ENCODE measurements at regions not wholly inside any gene's neighbourhood (a gene's known extent, or its start where the extent isn't known, plus 50 kb on each side); places are given as distances from the start of the nearest gene placed in this dataset.

DNA sequence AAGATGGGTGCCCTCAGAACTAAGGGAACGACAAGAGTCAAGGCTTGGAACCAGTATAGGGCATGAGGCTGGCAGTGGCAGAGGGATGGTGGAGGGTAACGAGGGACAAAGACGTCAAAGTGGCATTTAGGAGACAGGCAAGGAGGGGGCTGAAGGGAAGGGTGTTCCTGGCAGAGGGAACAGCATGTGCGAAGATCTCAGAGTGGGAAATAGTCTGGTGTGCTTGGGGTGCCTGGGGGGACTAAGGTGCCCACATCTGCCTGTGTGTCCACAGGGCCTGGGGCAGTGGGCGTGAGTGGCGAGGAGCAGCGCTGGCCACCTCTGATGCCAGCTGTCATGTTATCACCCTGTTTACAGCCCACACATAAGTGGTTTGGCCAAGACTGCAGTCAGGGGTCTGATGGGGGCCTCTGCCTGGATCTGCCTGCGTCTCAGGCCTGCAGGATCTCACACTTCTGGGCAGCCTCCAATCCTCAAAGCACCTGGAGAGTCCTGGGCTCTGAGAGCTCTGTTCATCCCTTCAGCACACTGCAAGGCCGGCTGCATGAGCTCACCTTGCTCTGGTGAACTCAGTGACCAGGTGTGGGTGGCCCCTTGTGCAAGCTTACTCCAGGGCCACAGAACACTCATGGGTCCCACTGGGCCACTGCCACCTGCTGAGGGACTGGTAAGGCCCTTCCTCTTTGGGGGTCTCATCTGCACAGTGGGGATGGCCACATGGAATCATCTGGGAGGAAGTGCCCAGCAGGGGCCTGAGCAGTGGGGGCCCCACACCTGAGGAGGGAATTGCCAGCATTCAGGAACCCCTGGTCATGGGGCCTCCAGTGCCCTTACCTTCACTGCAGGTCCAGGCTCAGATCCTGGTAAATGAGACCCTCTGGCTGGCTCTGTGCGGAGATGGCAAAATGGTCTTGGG lies 89.7 kb upstream of the SHISAL1 start:
- DNase-seq, result no peak

DNA sequence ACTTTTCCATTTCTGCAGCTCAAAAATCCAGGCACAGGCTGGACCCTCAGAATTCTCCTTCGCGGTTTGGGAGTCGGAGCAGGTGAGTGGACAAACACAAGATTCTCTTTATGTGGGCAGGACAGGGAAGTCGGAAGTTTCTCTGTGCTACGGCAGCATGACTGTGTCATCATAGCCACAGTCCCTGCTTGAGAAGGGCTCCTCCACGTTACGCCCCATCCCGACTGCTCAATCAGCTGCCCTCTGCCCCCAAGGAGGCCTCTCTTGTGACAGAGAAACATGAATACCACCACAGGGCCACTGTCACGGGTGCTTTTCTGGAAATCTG lies 89.0 kb upstream of the SHISAL1 start:
- no peak for DNase-seq

GRCh38 chr22:44400763-44401060 lies 88.0 kb upstream of the SHISAL1 start:
- DNase-seq, result no peak

GRCh38 chr22:44399906-44400762 lies 87.4 kb upstream of the SHISAL1 start:
- DNase-seq, result no peak

DNA sequence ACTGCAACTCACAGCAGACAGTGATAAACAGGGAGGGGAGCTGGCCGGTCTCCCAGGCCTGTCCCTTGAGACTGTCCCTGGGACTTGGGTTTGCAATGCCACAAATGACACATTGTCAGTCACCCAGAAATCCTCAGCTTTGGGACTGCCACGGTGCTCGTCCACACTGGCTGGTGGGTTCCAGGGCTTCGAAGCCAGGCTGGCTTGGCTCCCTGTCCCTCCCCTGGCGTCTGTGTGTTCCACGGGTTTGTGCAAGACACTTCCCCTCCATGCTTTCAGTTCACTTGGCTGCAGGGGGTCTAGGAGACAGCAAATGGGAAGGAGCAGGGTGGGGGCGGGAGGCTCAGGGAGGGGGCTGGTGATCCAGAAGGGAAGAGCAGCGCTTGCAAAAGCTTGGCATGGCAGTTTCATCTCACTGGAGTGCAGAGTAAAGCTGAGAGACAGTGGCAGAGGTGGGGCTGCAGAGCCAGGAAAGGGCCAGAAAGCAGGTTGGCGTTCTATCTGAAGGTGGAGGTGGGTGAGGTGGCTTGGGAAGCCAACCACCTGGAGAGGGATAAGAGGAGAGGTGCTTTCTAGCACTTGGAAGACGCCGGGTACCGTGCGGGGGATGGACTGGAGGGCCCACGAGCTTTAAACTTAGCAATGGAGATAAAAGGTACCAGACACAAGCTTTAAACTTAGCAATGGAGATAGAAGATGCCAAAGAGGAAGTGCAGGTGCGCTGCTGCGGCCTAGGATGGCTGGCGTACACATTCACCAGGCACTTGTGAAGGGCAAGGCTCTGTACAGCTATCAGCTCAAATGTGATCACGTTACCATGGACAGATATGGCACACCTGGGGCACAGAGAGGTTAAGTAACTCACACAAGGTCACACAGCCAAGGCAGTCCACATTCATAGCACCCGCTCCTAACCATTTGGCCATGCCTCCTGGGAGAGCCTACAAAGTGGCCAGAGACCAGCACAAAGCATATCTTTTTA lies 86.4 kb upstream of the SHISAL1 start:
- no peak for DNase-seq

DNA sequence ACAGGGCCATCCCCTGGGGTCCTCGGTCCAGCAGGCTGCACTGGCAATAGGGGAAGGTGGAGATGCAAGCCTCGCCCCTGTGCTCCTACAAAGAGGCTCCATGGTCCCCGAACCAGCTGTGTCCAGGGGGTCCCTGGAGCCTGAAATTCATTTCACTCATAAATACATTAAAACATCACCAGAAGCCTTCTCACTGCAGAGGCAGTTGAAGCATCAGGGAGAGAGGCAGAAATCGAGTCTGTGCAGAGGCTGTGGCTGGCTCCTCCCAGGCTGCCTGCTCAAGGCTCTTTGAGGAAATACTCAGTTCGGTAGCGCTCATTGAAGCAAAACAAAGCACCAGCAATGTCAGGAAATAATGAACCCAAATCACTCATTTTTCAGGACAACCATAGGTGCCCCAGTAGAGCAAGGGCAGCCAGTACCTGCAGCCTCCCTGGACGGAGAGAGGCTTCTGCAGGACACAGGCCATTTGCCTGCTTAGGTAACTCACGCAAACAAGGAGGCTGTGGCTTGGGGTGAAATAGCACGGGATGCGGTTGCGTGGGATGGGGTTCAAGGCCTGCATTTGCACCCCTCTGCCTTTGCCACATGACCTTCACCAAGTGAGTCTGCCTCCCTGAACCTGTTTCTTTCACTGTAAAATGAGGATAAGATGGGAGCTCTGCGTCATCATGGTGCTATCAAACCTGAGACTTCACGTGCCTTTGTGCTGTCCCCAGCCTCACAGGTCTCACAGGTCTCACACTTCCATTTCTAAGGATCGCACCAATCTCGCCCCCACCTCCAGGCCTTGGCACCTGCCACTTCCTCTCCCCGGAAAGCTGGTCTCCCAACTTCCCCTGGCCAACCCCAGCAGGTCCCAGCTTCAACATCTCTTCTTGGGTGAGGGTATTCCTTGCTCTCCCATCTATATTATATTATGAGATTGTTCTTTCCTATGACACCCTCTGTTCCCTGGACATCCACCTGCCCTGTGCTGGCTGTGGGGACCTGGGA lies 84.3 kb upstream of the SHISAL1 start:
- DNase-seq, result no peak

DNA sequence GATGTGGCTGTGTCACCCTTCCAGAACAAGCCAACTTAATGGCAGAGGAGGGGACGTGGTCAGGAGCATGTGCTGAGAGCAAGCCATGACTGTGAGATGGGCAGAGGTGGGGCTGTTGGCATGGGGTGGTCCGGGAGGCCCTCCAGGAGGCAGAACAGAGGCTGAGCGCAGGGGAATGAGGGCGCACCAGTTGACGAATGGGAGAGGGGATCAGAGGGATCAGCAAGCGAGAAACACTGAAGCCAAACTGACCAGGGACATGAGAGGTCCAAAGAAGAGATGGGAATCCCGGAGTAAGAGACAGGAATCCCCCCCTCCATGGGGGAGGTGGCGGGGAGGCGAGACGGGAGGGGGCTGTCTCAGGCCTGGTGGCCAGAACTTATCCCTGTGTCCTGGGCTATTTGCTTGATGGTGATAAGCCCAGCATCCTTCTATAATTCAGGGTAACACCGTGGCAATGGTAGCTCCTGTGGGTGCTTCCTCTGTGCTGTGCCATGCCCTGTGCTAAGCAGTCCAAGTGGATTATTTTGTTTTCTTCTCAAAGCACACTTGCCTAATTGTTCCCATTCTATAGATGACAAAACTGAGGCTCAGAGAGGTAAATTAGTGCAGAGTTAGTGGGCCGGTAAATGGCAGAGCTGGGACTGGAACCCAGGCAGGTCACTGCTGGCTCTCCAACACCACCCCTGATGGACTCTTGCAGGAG lies 83.4 kb upstream of the SHISAL1 start:
- no peak for DNase-seq

DNA sequence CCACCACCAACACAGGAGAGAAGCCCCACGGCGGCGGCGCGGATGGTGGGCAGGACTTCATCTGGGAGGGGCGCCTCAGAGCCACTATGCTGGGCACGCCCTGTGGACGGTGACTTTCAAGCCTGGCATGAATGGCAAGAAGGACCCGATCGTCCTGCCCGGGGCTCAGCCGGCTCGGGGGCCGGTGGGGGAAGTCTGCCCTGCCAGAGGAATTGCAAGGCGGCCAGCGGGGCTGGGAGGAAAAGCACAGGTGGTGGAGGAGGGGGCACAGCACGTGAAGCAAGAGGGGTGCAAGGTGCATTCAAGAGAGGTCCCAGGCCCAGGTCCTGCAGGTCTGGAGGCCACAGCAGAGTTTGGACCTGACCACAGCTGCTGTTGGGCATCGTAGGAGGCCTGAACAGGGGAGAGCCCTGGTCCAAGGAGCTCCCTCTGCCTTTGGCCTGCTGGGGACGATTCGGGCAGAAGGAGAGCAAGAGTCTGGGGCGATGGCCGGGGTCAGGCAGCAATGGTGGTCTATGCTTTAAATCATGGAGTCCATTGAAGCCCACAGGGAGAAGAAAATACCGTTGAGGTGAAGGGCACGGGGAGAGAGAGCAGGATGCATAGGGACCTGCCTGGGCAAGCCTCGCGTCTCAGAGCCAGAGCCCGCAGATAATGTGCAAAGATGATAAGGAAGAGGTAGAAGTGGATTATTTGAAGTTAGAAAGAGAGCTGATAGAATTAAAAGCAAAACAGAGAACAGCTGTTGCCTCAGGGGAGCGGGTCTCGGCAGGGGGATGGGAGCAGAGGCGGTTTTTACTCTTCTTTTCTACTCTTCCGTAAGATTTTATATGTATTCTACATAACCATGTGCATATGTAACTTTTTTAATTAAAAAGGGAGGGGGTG lies 82.6 kb upstream of the SHISAL1 start:
- no peak for DNase-seq

DNA sequence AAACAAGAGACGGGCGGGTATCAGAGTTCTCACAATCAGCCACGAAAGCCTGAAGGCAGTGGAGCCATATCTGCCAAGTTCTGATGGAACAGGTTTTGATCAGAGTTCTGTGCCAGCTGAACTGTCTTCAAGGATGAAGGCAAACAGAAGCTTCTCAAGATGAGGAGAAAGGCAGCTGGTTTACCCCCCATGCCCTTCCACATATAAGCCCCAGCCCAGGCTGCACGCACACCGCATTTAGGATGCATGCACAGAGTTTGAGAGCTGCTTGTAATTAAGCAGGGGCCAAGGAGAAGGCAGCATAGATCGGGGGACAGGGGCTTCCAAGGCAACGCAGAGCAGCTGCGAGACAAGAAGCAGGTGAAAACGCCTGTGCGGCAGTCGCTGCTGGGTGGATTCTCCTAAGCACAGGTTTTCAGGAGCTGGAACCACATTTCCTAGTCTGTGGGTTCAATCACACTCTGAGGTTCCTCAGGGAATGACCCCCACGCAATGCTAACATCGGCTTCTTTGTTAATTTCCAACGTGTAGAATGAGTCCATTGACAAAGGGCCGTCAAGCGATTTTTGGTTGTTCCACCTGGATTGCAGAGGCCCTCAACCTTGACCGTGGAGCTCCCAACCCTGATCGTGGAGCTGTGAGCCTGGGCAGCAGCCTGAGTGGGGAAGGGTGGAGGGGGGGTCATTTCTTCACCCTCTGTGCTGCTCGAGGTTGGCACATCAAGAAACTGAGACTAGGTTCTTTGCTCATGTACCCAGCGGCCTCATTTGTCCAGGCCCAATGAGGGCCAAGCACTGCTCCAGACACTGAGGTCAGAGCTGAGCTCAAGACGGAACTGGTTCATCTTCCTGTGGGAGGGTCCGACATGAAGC lies 81.7 kb upstream of the SHISAL1 start:
- DNase-seq, result no peak

DNA sequence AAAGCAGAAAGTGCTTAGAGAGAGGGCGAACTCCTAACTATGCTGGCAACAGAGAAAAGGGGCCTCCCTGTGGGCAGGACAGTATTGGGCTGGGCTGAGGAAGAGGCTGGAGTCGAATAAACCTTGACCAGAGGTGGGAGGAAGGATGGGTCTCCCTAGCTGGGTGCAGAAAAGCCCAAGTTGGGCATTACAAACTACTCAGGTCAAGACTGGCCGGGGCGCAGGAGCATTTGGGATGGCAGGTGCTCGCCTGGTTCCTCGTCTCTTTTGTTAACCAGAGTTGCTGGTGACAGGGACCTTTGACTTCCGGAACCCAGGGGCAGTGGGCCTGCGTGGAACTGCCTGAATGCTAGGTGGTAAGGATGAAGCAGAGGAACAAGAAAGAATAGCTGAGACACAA lies 80.3 kb upstream of the SHISAL1 start:
- no peak for DNase-seq

DNA sequence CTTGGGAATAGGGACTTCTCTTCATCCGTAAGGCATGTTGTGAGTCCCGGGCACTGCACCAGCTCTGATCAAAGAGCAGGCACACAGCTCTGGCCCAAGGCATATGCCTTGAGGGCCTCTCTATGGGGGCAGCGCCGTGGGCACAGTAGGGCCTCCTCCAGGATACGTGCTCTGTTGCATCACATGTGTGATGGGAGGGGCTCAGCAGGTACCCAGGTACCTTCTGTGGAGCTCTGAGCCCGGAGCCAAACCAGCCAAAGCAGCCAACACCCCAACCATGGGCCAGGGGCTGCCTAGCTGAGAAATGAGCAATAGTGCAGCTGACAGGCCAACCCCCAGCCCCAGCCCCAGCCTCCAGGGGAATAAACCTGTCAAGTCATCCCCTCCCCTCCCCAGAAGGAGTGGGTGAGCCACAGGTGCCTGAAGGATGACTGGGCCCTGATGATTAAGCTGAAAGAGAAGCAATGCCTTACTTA lies 79.7 kb upstream of the SHISAL1 start:
- no peak for DNase-seq

DNA sequence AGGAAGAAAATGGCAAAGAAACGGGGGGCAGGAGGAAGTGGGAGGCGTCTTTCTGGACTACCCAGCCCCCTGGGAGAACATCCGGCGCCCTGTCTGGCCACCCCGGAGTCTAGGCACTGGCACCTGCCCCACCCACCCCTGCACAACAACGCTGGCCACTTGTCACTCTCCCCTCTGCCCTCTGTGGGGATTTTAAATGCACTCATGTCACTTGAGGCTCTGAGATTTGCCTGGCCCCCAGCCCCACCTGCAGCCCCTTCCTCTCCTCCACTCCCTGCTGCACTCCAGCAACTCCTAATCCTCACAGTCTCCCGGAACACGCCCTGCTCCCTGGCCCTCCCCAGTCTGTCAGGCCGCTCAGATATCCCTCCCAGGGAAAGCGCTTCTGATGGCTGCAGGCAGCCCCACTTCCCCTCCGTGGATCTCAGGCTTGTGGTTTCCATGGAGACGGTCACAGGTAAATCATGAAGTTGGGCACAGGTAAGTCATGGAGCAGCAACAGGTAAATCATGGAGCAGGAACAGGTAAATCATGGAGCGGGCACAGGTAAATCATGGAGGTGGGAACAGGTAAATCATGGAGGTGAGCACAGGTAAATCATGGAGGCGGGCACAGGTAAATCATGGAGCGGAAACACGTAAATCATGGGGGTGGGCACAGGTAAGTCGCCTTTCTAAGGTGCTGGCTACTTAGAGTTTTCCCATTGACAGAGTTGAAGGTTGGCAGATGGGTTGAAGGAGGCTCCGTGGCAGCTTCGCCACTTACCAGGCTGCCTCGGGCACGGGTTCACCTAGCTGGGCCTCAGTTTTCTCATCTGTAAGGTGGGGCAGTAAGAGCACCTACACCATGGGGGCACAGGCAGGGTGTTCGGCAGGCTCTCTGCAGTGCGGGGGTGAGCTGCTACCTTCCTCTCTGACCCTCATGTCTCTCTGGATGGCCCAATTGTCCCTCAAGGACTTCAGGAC lies 79.0 kb upstream of the SHISAL1 start:
- no peak for DNase-seq

- no peak for DNase-seq
Observed at GRCh38 chr22:44391015-44391414, 78.3 kb upstream of the SHISAL1 start.

DNA sequence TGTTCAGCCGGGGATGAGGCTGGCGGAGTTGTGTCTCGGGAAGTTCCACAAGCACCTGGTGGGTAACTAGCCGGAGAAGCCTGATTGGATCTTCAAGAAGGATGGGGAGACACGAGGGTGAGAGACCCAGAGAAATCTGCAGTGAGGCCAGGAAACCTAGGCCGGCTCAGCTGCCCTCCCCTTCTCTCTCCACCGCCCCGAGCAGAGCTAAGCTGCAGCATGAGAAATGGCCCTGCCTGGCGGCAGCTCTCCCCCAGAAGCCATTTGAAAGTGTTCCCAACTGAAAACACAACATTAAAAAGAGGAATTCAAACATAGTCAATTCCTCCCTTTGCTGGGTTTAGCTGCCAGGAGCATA lies 77.8 kb upstream of the SHISAL1 start:
- no peak for DNase-seq

- DNase-seq, result no peak
Observed at GRCh38 chr22:44389926-44390612, 77.3 kb upstream of the SHISAL1 start.

- DNase-seq, result no peak
Observed at GRCh38 chr22:44389181-44389580, 76.4 kb upstream of the SHISAL1 start.

- DNase-seq, result no peak
Observed at GRCh38 chr22:44387486-44387885, 74.7 kb upstream of the SHISAL1 start.

Measured in cerebellar nuclear complex (tissue), 1 donor.